ENCODE measurements at regions not wholly inside any gene's neighbourhood (a gene's known extent, or its start where the extent isn't known, plus 50 kb on each side); places are given as distances from the start of the nearest gene placed in this dataset.

DNA sequence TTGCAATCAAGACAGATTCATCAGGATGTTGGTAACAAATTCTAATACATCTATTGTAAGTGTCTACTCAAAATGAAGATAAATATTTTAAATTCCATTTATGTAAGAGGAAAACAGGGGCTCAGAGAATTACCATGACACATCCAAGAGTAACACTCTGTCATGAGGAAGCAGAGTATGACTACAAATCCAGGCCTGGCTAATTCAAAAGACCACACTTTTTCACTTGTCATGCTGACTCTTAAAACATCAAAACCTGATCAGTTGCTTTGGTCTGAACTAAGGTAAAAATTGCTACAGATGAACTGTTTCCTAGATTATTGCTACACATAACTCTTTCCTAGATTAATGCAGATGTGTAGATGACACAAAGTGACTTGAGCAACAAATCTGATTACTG, 880.6 kb downstream of the TSN start:
- TF ChIP-seq, protein P1, sequence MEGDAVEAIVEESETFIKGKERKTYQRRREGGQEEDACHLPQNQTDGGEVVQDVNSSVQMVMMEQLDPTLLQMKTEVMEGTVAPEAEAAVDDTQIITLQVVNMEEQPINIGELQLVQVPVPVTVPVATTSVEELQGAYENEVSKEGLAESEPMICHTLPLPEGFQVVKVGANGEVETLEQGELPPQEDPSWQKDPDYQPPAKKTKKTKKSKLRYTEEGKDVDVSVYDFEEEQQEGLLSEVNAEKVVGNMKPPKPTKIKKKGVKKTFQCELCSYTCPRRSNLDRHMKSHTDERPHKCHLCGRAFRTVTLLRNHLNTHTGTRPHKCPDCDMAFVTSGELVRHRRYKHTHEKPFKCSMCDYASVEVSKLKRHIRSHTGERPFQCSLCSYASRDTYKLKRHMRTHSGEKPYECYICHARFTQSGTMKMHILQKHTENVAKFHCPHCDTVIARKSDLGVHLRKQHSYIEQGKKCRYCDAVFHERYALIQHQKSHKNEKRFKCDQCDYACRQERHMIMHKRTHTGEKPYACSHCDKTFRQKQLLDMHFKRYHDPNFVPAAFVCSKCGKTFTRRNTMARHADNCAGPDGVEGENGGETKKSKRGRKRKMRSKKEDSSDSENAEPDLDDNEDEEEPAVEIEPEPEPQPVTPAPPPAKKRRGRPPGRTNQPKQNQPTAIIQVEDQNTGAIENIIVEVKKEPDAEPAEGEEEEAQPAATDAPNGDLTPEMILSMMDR (IDR thresholded peaks at IDR 0.05; ENCODE audit: insufficient read depth, low read length, poor library complexity, severe bottlenecking) = no peak
- H3K27me3 ChIP-seq (ENCODE audit: control insufficient read depth, insufficient read depth, low read length) = no peaks in the 10 kb centered on the region
- no peaks in the 10 kb centered on the region for H3K36me3 ChIP-seq (ENCODE audit: control insufficient read depth, insufficient read depth, low read length)
- no peak overlapping the region for H3K4me3 ChIP-seq (ENCODE audit: low read depth, low read length)
- peak; percentile 9 for DNase-seq (ENCODE audit: low read depth)

DNA sequence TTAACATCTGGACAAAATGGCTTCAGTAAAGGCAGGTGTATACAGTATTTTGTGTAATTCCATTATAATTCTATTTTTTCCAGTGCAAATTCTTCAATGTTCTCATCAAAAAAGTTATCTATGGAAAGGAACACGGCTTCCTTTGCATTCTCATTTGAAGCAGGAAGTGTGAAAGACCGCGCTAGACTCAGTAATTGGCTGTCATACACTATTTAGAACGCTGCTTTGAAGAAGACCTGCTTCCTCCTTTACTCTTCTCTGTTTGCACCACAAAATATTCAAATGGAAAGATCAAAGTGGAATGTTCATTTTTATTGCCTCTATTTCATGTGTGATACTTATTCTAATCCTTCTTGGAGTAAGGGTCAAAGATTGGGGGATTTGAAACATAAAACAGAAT, 883.7 kb downstream of the TSN start:
- no peaks in the 10 kb centered on the region for H3K36me3 ChIP-seq (ENCODE audit: control insufficient read depth, insufficient read depth, low read length)
- no peak overlapping the region for H3K4me3 ChIP-seq (ENCODE audit: low read depth, low read length)
- DNase-seq (ENCODE audit: low read depth) = no peak

DNA sequence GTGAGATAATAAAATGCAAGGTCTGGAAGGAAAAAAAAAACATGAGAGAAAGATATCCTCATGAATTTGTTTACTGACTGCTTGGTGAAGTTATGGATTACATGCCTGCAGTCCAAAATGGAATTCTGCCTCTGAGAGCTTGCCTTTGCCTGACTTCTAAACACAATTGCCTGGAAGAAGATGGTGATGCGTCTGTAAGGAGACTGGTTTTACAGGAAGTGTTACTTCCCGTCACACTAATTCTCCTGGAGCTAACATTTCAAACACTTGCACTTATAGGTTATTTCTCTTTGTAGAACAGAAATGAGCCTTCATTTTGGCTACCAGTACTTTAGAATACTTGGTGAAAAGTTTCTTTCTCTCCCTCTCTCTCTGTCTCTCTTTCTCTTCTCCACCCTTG, 884.3 kb downstream of the TSN start:
- DNase-seq (ENCODE audit: low read depth) = no peak
- no peaks in the 10 kb centered on the region for H3K36me3 ChIP-seq (ENCODE audit: control insufficient read depth, insufficient read depth, low read length)
- TF ChIP-seq, protein P1 (IDR thresholded peaks at IDR 0.05; ENCODE audit: insufficient read depth, low read length, poor library complexity, severe bottlenecking) = no peak
- no peak overlapping the region for H3K4me3 ChIP-seq (ENCODE audit: low read depth, low read length)
- H3K27me3 ChIP-seq (ENCODE audit: control insufficient read depth, insufficient read depth, low read length) = no peaks in the 10 kb centered on the region

More for the DNA sequence above, 883.7 kb downstream of the TSN start:
- H3K27me3 ChIP-seq (ENCODE audit: control insufficient read depth, insufficient read depth, low read length) = no peaks in the 10 kb centered on the region
- TF ChIP-seq, protein P1 (IDR thresholded peaks at IDR 0.05; ENCODE audit: insufficient read depth, low read length, poor library complexity, severe bottlenecking) = no peak

DNA sequence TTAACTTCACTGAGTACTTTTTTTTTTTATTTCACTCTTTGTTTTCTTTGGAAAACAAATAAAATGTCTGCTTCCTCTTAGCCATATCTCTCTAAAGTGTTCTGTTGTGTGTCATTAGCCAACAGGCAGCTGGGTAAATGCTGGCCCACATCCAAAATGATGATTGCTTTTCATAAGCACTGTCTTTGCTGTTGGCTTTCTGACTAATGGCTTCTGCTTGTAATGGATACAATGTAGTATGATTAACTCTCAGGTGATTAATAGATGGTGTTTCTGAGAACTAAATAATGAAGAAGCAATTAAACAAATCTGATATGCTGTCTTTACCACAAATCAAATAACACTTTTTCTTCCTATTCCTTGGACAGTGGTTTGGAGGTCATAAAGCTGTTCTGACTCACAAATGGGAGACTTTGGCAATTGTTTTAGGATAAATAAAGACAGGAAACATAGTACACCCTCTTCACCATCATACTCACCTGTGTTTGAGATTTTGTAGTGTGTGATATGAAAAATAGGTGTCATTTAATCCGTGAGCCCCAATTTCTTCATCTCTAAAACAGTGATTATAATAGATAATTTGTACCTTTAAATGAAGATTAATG, 888.4 kb downstream of the TSN start:
- DNase-seq (ENCODE audit: low read depth) = peak; percentile 59
- no peaks in the 10 kb centered on the region for H3K36me3 ChIP-seq (ENCODE audit: control insufficient read depth, insufficient read depth, low read length)
- no peaks in the 10 kb centered on the region for H3K27me3 ChIP-seq (ENCODE audit: control insufficient read depth, insufficient read depth, low read length)
- TF ChIP-seq, protein P1 (IDR thresholded peaks at IDR 0.05; ENCODE audit: insufficient read depth, low read length, poor library complexity, severe bottlenecking) = no peak
- H3K4me3 ChIP-seq (ENCODE audit: low read depth, low read length) = no peak overlapping the region

DNA sequence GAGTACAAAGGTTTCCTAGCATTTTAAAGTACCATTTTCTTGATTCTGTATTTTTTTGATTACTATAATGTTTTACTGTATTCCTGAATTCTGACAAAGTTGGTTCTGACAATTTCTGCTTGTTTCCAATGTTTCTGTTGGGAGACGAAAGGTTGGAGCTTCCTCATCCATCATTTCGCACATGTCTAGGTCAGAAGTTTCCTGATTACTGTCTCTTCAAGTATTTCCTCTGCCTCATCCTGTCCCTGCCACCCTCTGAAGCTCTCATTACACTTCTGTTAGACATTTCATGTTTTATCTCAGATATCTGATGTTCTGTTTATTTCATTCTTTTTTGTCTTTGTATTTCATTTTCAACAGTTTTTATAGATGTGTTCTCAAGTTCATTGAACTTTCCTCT, 895.8 kb downstream of the TSN start:
- no peak for DNase-seq (ENCODE audit: low read depth)
- Histone ChIP-seq H3K4me3 (ENCODE audit: low read depth, low read length) (no peak overlapping the region), H3K36me3 (ENCODE audit: control insufficient read depth, insufficient read depth, low read length) (no peaks in the 10 kb centered on the region), H3K27me3 (ENCODE audit: control insufficient read depth, insufficient read depth, low read length) (no peaks in the 10 kb centered on the region)
- TF ChIP-seq, protein P1 (IDR thresholded peaks at IDR 0.05; ENCODE audit: insufficient read depth, low read length, poor library complexity, severe bottlenecking) = no peak

- no peak overlapping the region for H3K4me3 ChIP-seq (ENCODE audit: low read depth, low read length)
- no peak for DNase-seq (ENCODE audit: low read depth)
- TF ChIP-seq, protein P1 (IDR thresholded peaks at IDR 0.05; ENCODE audit: insufficient read depth, low read length, poor library complexity, severe bottlenecking) = no peak
- no peaks in the 10 kb centered on the region for H3K27me3 ChIP-seq (ENCODE audit: control insufficient read depth, insufficient read depth, low read length)
- no peaks in the 10 kb centered on the region for H3K36me3 ChIP-seq (ENCODE audit: control insufficient read depth, insufficient read depth, low read length)
Observed at GRCh38 chr2:122651780-122652179, 896.3 kb downstream of the TSN start.
